Lung microvascular endothelial cell (primary cell): ENCODE measurements at regions not wholly inside any gene's neighbourhood (a gene's known extent, or its start where the extent isn't known, plus 50 kb on each side); places are given as distances from the start of the nearest gene placed in this dataset.

Experiments
- DNase-seq, 2 donors: peaks; one replicate each; pipeline versions ENCODE4 v3.0.0 to v3.0.0-alpha.2; 2010; ENCODE audit warnings: low read depth in 2 of 2

DNA sequence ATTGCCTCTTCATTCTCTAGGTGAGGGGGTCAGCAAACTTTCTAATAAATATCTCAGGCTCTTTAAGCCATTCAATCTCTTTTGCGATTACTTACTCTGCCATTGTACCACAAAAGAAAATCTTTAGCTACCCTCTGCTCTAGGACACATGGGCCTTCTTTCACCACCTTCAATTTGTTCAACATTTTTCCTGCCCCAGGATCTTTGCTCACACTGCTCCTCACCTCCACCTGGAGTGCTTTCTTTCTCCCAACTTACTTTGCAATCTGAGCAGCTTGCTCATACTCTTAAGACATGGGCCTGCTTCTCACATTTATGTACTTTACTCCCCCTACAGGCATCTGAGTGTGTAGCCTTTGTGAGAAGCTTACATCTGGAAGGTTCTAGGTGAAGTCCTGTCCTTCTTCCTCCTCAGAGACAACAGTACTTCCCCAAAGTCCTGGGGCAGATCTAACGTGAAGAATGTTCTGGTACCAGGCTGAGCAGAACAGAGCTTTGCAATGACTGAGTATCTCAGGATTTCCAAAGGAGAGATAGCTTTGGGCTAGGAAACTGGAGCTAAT lies 55.0 kb upstream of the PRDM5 start:
- peak; percentile 35 to 63 for DNase-seq

DNA sequence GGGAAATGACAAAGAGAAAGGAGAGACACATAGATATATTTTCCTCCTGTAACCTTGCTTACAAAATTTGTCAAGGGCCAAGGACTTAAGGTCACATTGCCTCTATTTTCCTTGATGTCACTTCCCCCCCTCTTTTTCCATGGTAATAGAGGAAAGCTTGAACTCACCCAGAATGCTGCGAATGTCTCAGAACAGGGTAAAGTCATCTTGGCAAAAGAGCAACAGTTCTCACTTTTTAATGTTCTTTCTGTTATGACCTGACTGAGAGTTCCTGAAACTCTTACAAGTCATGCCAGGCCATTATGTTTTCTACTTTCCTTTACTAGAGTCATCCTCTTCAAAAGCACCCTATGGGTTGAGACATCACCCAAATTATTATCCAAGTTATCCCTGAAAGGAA lies 50.7 kb upstream of the PRDM5 start:
- DNase-seq, result no peak
